ENCODE measurements at regions not wholly inside any gene's neighbourhood (a gene's known extent, or its start where the extent isn't known, plus 50 kb on each side); places are given as distances from the start of the nearest gene placed in this dataset.

- no peaks in the 10 kb centered on the region for H3K23me2 ChIP-seq (ENCODE audit: low read depth, low read length)
- DNase-seq (ENCODE audit: low read depth in 1 of 2, low spot score in 2 of 2) (no peak), FAIRE-seq (no peak)
- WGBS, 2 experiments (ENCODE audit: extremely low coverage in 1 of 2, insufficient coverage in 1 of 2, insufficient read length in 1 of 2, insufficient replicate concordance in 2 of 2, low coverage in 1 of 2, low lambda C conversion rate in 2 of 2, missing lambda C conversion rate in 1 of 2): 87% methylated on average over 4 of the region's 4 CpGs; no CpG with 5 or more reads in 1 of the 2 experiments
- H4K91ac ChIP-seq (replicated peaks; ENCODE audit: insufficient read length, low read length): no peak overlapping the region
- H4K5ac ChIP-seq (ENCODE audit: insufficient read length, low read depth, low read length): no peak overlapping the region
- POLR2A ChIA-PET (ENCODE audit: partially characterized antibody): no interaction called here
- CTCF ChIA-PET (ENCODE audit: partially characterized antibody): interaction anchor here (1.8 kb wide), 1 partner anchor 11 kb away, joined by 4 read pairs; no protein-coding TSS in a partner anchor
- no peak overlapping the region for H3K18ac ChIP-seq (ENCODE audit: extremely low read depth, low read length)
- no peak overlapping the region for H3K23ac ChIP-seq (ENCODE audit: insufficient read length)
- no peak overlapping the region for H3K56ac ChIP-seq (replicated peaks; ENCODE audit: insufficient read length, low read depth, low read length)
- H3K4me1 ChIP-seq (replicated peaks in 1 of 4; ENCODE audit: control insufficient read depth in 3 of 4, insufficient read depth in 4 of 4, low read length in 3 of 4): no peaks in the 10 kb centered on the region
- no peak overlapping the region for H2BK12ac ChIP-seq (ENCODE audit: low read depth, low read length)
- no peaks in the 10 kb centered on the region for H3K79me1 ChIP-seq (ENCODE audit: low read depth, low read length)
- no peak overlapping the region for H2BK120ac ChIP-seq (replicated peaks; ENCODE audit: low read depth, low read length)
- no peaks in the 10 kb centered on the region for H3K9me3 ChIP-seq (ENCODE audit: insufficient read depth in 2 of 2, low read depth in 1 of 2, low read length in 1 of 2)
- no peaks in the 10 kb centered on the region for H3K27me3 ChIP-seq (replicated peaks in 1 of 4; ENCODE audit: control insufficient read depth in 3 of 4, extremely low read depth in 1 of 4, insufficient read depth in 3 of 4, low read length in 3 of 4)
- H2BK15ac ChIP-seq (ENCODE audit: low read length): no peak overlapping the region
- H3K79me2 ChIP-seq (ENCODE audit: control insufficient read depth in 1 of 2, insufficient read depth in 2 of 2, low read length in 2 of 2): no peaks in the 10 kb centered on the region
- H4K8ac ChIP-seq (ENCODE audit: extremely low read depth, insufficient read depth, low read length): no peak overlapping the region
- H2AK5ac ChIP-seq (ENCODE audit: low read depth, low read length): no peak overlapping the region
- no peak overlapping the region for H3K4me2 ChIP-seq (ENCODE audit: insufficient read depth in 1 of 2, low read depth in 2 of 2, low read length in 2 of 2)
- H2BK20ac ChIP-seq (ENCODE audit: low read length): no peak overlapping the region
- H3K9ac ChIP-seq (replicated peaks in 1 of 4; ENCODE audit: extremely low read depth in 1 of 4, low read depth in 3 of 4, low read length in 3 of 4): no peak overlapping the region
- no peak for TF ChIP-seq TAF1 (IDR thresholded peaks at IDR 0.05; ENCODE audit: low read depth, low read length)
- TF ChIP-seq USF2 (IDR thresholded peaks at IDR 0.05; ENCODE audit: low read length): no peak
- TF ChIP-seq YY1 (IDR thresholded peaks at IDR 0.05; ENCODE audit: low read depth, low read length): no peak
- H3K4me3 ChIP-seq (ENCODE audit: extremely low read depth in 1 of 4, insufficient read depth in 2 of 4, low read depth in 3 of 4, low read length in 4 of 4): no peak overlapping the region
- no peak overlapping the region for H2BK5ac ChIP-seq (ENCODE audit: low read depth, low read length)
- H3K4ac ChIP-seq (replicated peaks; ENCODE audit: insufficient read length, low read depth, low read length): no peak overlapping the region
- 0 out of 2 replicates have a peak overlapping the region, but pooled peaks have one; percentile 39 for H2AFZ ChIP-seq (ENCODE audit: low read length)
- no peak overlapping the region for H3K14ac ChIP-seq (ENCODE audit: insufficient read length)
- H3K36me3 ChIP-seq (ENCODE audit: control insufficient read depth in 2 of 4, insufficient read depth in 4 of 4, low read length in 3 of 4): no peaks in the 10 kb centered on the region
- H4K20me1 ChIP-seq (replicated peaks in 1 of 2; ENCODE audit: control insufficient read depth in 1 of 2, insufficient read depth in 2 of 2, low read length in 2 of 2): no peaks in the 10 kb centered on the region
- no peak overlapping the region for H3K27ac ChIP-seq (ENCODE audit: low read depth, low read length)
These were observed 150.2 kb upstream of the LMO4 start for GRCh38 chr1:87178441-87178840.
